ENCODE measurements at regions not wholly inside any gene's neighbourhood (a gene's known extent, or its start where the extent isn't known, plus 50 kb on each side); places are given as distances from the start of the nearest gene placed in this dataset.

DNA sequence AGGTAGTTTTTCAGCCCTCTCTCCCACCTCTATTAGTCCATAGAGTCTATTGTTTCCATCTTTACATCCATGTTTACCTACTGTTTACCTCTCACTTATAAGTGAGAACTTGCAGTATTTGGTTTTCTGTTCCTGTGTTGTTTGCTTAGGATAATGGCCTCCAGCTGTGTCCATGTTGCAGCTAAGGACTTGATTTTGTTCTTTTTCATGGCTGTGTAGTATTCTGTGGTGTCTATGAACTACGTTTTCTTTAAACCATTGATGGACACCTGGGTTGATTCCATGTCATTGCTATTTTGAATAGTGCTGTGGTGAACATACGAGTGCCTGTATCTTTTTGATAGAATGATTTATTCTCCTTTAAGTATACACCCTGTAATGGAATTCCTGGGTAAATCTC, 292.4 kb downstream of the PHF14 start:
- no peak overlapping the region for H3K4me3 ChIP-seq (ENCODE audit: insufficient read depth, low read depth, low read length)
- H3K9me3 ChIP-seq (ENCODE audit: control insufficient read depth, insufficient read depth, low read length) = peaks cover 1% of the 10 kb centered on the region; the same call in 1 of the 2 replicates
- in situ Hi-C loops (cut with MboI; ENCODE audit: low sequenced_read_pairs) (no loop called here), dilution Hi-C loops (cut with HindIII; ENCODE audit: low sequenced_read_pairs, unreplicated experiment) (no loop called here), intact Hi-C loops (cut with micrococcal nuclease) (no loop called here)
- no peaks in the 10 kb centered on the region for H3K27me3 ChIP-seq (ENCODE audit: control insufficient read depth, insufficient read depth, low read length)
- H3K4me2 ChIP-seq (ENCODE audit: low read depth, low read length) = no peak overlapping the region
- CTCF ChIA-PET = no interaction called here
- no peaks in the 10 kb centered on the region for H3K4me1 ChIP-seq (ENCODE audit: control insufficient read depth, insufficient read depth, low read length)
- ATAC-seq (ENCODE audit: low read depth) (no peak), DNase-seq (no peak)
- H3K9ac ChIP-seq (ENCODE audit: low read depth, low read length) = no peak overlapping the region
- no peak overlapping the region for H3K4ac ChIP-seq (ENCODE audit: low read depth, low read length)
- H3K27ac ChIP-seq (ENCODE audit: insufficient read depth, low read length) = no peak overlapping the region
- no peak overlapping the region for H3K23ac ChIP-seq (ENCODE audit: low read depth, low read length)
- no peak overlapping the region for H2BK15ac ChIP-seq (ENCODE audit: low read depth, low read length)
- no peak overlapping the region for H2AK9ac ChIP-seq (replicated peaks; ENCODE audit: low read depth, low read length, poor library complexity)
- H4K8ac ChIP-seq (ENCODE audit: low read depth in 2 of 2, low read length in 2 of 2) = no peak overlapping the region
- BruUV-seq (replicated peaks) = no TSS peak
- TF ChIP-seq MXI1 (IDR thresholded peaks at IDR 0.05; ENCODE audit: borderline replicate concordance, low read depth, low read length) (no peak), MAFK (IDR thresholded peaks at IDR 0.05; ENCODE audit: low read depth, low read length) (no peak), FOS (IDR thresholded peaks at IDR 0.05; ENCODE audit: low read depth, low read length) (no peak), RFX5 (IDR thresholded peaks at IDR 0.05; ENCODE audit: low read depth, low read length) (no peak), RCOR1 (IDR thresholded peaks at IDR 0.05; ENCODE audit: insufficient replicate concordance, low read length) (no peak), CHD1 (IDR thresholded peaks at IDR 0.05; ENCODE audit: low read depth, low read length) (no peak), RAD21 (IDR thresholded peaks at IDR 0.05; ENCODE audit: low read length) (no peak), POLR2A (IDR thresholded peaks at IDR 0.05; ENCODE audit: low read depth, low read length) (no peak), MAZ (IDR thresholded peaks at IDR 0.05; ENCODE audit: borderline replicate concordance, low read depth, low read length) (no peak), CEBPB (IDR thresholded peaks at IDR 0.05; ENCODE audit: low read depth, low read length) (no peak), CTCF (conservative IDR thresholded peaks at IDR 0.05; ENCODE audit: low read depth, low read length) (no peak), BHLHE40 (IDR thresholded peaks at IDR 0.05; ENCODE audit: low read depth, low read length) (no peak), USF2 (IDR thresholded peaks at IDR 0.05; ENCODE audit: low read depth, low read length) (no peak), NFE2L2 (IDR thresholded peaks at IDR 0.05; ENCODE audit: low read depth, low read length) (no peak), SMC3 (IDR thresholded peaks at IDR 0.05; ENCODE audit: low read depth, low read length) (no peak)
- TF ChIP-seq, protein P1, sequence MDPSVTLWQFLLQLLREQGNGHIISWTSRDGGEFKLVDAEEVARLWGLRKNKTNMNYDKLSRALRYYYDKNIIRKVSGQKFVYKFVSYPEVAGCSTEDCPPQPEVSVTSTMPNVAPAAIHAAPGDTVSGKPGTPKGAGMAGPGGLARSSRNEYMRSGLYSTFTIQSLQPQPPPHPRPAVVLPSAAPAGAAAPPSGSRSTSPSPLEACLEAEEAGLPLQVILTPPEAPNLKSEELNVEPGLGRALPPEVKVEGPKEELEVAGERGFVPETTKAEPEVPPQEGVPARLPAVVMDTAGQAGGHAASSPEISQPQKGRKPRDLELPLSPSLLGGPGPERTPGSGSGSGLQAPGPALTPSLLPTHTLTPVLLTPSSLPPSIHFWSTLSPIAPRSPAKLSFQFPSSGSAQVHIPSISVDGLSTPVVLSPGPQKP (IDR thresholded peaks at IDR 0.05; ENCODE audit: borderline replicate concordance, low read depth, low read length) = no peak
- H2AK5ac ChIP-seq (ENCODE audit: low read depth, low read length) = no peak overlapping the region
- H3K14ac ChIP-seq (replicated peaks; ENCODE audit: low read depth, low read length) = no peak overlapping the region
- H2BK5ac ChIP-seq (ENCODE audit: low read depth, low read length, poor library complexity, severe bottlenecking) = no peak overlapping the region
- H3K79me1 ChIP-seq (ENCODE audit: low read depth in 1 of 2, low read length in 2 of 2) = no peaks in the 10 kb centered on the region
- no CpG with 5 or more reads among the region's 2 CpGs for WGBS, 2 experiments (ENCODE audit: extremely low coverage in 2 of 2, insufficient read length in 1 of 2)
- H3K18ac ChIP-seq (ENCODE audit: low read depth, low read length) = no peak overlapping the region
- no peaks in the 10 kb centered on the region for H4K20me1 ChIP-seq (ENCODE audit: insufficient read depth, low read length)
- no peak overlapping the region for H3K56ac ChIP-seq (ENCODE audit: extremely low read depth, insufficient read depth, low read length)
- no peak overlapping the region for H2BK120ac ChIP-seq (ENCODE audit: low read depth, low read length)
- H3K36me3 ChIP-seq (ENCODE audit: control insufficient read depth, insufficient read depth, low read length) = no peaks in the 10 kb centered on the region
- no peaks in the 10 kb centered on the region for H3K9me1 ChIP-seq (ENCODE audit: insufficient read depth, low read length)
- no peak overlapping the region for H4K91ac ChIP-seq (ENCODE audit: insufficient read depth, low read depth, low read length)
- H4K5ac ChIP-seq (ENCODE audit: low read depth, low read length) = no peak overlapping the region
- no peak overlapping the region for H2BK20ac ChIP-seq (ENCODE audit: low read depth, low read length)
- POLR2A ChIA-PET (ENCODE audit: unreplicated experiment) = interaction anchor here (0.6 to 0.7 kb wide), 2 partner anchors 39 to 653 kb away, joined by 3 read pairs; no protein-coding TSS in a partner anchor
- H2AFZ ChIP-seq (replicated peaks; ENCODE audit: low read length, poor library complexity) = no peak overlapping the region
